NCI-H2107 treated with DMSO at 0.1 percent for 48 hours (cell line): ENCODE measurements at regions not wholly inside any gene's neighbourhood (a gene's known extent, or its start where the extent isn't known, plus 50 kb on each side); places are given as distances from the start of the nearest gene placed in this dataset.

Experiments
- DNase-seq: peaks from one replicate; lab custom pipeline; 2025; ENCODE audit not compliant: unreplicated experiment; lab: John Stamatoyannopoulos, UW

GRCh38 chr1:72847651-72848050 lies 565.3 kb upstream of the NEGR1 start:
- no peak for DNase-seq

GRCh38 chr1:72846476-72847278 lies 564.3 kb upstream of the NEGR1 start:
- DNase-seq = no peak

DNA sequence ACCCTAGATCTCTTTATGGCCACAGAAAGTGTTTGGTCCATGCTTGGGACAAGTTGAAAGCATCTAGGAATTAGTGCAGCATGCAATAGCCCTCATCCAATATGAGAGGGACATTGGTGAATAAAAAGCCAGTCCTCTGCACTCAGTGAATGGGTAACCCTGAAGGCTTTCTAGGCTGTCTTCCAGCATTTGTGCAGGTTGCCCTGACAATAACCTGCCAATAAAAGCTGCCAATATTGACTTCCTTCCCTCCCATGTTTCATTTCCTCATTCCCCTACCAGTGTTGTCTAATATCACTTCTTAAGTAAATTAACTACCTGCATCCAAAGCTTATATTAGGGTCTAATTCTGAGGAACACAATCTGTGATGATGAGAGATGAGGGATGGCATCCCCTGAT lies 563.6 kb upstream of the NEGR1 start:
- DNase-seq = no peak

GRCh38 chr1:72845381-72845780 lies 563.0 kb upstream of the NEGR1 start:
- DNase-seq = no peak

GRCh38 chr1:72837781-72838180 lies 555.4 kb upstream of the NEGR1 start:
- DNase-seq = no peak

GRCh38 chr1:72830606-72831390 lies 548.5 kb upstream of the NEGR1 start:
- DNase-seq = no peak

GRCh38 chr1:72827278-72827677 lies 544.9 kb upstream of the NEGR1 start:
- DNase-seq = no peak

DNA sequence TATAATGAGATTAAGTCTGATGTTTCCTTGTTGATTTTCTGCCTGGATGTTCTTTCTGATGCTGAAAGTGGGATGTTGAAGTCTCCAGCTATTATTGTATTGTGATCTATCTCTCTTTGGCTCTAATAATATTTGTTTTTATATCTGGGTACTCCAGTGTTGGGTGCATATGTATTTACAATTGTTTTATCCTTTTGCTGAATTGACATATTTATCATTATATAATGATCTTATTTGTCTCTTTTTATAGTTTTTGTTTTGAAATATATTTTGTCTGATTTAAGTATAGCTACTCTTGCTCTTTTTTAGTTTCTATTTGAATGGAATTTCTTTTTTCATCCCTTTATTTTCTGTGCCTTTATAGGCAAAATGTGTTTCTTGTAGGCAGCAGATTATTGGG lies 522.2 kb upstream of the NEGR1 start:
- no peak for DNase-seq

DNA sequence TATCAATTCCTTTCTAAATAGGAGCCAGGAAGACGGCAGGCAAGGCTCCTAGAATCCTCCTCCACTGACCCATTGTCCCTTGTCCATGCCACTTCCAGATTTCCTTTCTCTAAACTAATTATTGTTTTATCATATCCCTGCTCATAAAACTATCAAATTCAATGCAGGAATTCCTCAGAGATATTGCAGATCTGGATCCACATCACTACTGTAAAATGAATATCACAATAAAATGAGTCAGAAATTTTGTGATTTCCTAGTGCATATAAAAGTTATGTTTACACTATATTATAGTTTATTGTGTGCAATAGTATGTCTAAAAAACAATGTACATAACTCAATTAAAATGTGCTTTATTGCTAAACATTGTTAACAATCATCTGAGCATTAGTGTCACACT lies 498.7 kb upstream of the NEGR1 start:
- no peak for DNase-seq

GRCh38 chr1:72780212-72780611 lies 497.9 kb upstream of the NEGR1 start:
- DNase-seq = no peak

GRCh38 chr1:72777918-72778317 lies 495.6 kb upstream of the NEGR1 start:
- DNase-seq = no peak

GRCh38 chr1:72763481-72763880 lies 481.1 kb upstream of the NEGR1 start:
- DNase-seq = no peak

- no peak for DNase-seq
Measured at GRCh38 chr1:72759486-72759885, 477.1 kb upstream of the NEGR1 start.

GRCh38 chr1:72757843-72758242 lies 475.5 kb upstream of the NEGR1 start:
- DNase-seq = no peak

DNA sequence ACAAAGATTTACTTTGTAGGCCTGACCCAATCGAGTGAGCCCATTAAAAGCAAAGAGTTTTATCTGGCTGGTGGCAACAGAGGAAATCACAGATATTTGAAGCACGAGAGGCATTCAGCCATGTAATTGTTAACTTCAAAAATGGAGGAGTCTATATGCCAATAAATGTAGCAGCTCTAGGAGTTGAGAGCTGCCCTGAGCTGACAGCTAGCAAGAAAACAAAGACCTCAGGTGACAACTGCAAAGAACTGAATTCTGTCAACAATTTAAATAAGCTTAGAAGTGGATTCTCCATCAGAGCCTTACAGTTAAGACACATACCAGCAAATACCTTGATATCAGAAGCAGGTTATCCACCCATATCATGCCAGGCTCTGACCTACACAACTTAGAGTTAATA lies 463.1 kb upstream of the NEGR1 start:
- no peak for DNase-seq

DNA sequence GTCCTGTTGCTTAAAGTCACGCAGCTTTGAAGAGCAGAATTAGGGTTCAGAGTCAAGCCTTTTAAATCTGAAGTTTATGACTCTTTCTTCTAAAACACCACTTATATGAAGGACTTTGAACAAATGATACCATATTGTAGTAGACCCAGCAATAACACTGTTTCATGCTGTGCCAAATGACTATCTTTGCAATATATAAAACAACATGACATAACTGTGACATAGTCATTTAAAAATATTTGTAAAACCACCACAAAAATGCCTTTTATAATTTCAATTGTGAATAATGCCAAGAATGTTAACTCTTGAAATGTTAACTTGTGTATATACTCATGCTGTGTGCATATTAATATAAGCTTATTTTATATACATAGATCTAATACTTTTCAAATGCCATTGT lies 452.1 kb upstream of the NEGR1 start:
- no peak for DNase-seq

- DNase-seq = no peak
Measured at GRCh38 chr1:72724951-72725861, 442.9 kb upstream of the NEGR1 start.

GRCh38 chr1:72705921-72706320 lies 423.6 kb upstream of the NEGR1 start:
- DNase-seq = no peak

DNA sequence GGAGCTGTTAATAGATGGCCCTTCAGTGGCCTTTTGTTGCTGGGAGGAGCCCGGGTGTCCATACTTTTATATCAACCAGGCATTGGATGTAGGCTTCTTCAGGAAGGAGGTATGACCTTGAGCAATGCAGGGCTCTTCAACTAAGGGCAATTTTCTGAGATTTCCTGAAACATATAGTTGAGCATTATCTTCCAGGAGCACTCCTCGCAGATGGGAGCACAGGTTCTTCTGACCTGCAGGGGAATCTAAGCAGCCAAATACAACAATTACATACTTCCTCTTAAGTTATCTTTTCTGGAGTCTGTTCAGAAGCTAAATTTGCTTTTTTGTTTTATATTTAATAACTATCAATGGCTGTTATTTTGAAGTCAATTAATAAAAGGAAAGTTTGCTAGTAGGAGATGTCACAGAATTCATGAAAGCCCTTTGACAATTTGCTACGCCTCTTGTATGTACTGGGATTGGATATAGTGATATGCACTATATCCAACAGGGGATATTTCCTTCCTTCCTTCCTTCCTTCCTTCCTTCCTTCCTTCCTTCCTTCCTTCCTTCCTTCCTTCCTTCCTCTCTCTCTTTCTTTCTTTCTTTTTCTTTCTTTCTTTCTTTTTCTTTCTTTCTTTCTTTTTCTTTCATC lies 422.6 kb upstream of the NEGR1 start:
- DNase-seq = no peak

DNA sequence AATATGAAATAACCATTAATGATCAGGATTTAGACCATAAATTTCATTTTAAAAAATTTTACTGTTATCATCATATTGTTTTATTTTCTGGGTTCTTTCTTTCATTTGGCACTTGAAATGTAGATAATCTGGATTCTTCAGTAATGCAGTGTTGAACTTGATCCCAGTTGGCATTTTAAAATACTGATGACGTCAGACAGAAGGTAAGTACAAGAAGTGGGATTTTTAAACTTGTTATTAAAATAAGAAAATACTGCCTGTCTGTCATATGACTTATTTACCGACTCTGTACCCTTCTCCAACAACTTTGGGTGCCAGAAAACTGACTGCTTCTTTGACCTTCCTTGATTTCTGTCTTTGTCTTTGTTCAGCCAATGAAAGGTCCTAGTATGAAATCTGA lies 415.1 kb upstream of the NEGR1 start:
- DNase-seq = no peak

DNA sequence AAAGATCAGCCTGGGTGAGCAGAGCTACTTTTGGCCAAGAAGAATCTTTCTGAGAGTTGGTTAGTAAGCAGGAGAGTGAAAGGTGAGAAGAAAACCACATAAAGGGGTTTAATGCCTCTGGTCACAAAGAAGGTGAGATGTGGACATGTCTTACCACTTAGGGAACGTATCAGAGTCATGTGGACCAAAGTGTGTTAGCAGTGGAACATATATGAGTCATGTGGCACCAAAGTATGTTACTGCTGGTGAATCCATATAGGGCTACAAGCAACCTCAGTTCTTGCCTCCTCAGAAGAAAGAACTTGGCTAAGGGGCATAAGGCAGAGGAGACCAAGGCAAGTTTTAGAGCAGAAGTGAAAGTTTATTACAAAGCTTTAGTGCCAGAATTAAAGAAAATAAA lies 411.6 kb upstream of the NEGR1 start:
- DNase-seq = no peak
